ENCODE measurements at regions not wholly inside any gene's neighbourhood (a gene's known extent, or its start where the extent isn't known, plus 50 kb on each side); places are given as distances from the start of the nearest gene placed in this dataset.

GRCh38 chr2:162926501-162926900 is 87.9 kb upstream of the KCNH7 start:
- no peak for TF ChIP-seq CTCF (IDR thresholded peaks at IDR 0.05; ENCODE audit: unreplicated experiment in 3 of 3)
- H3K36me3 Mint-ChIP-seq (ENCODE audit: low read depth): no peaks in the 10 kb centered on the region
- H3K27me3 Mint-ChIP-seq (ENCODE audit: low read depth): no peaks in the 10 kb centered on the region
- no peak overlapping the region for H3K4me3 Mint-ChIP-seq
- H3K4me1 Mint-ChIP-seq: no peaks in the 10 kb centered on the region
- H3K27ac Mint-ChIP-seq: no peak overlapping the region
- no peaks in the 10 kb centered on the region for H3K9me3 Mint-ChIP-seq

- Mint-ChIP-seq H3K27me3 (ENCODE audit: low read depth) (no peaks in the 10 kb centered on the region), H3K4me1 (no peaks in the 10 kb centered on the region), H3K27ac (no peak overlapping the region), H3K36me3 (ENCODE audit: low read depth) (no peaks in the 10 kb centered on the region), H3K9me3 (no peaks in the 10 kb centered on the region), H3K4me3 (no peak overlapping the region)
- TF ChIP-seq CTCF (IDR thresholded peaks at IDR 0.05; ENCODE audit: unreplicated experiment in 3 of 3): no peak
Observed at GRCh38 chr2:162925595-162925994, 87.0 kb upstream of the KCNH7 start.

- Mint-ChIP-seq H3K4me1 (no peaks in the 10 kb centered on the region), H3K27me3 (ENCODE audit: low read depth) (no peaks in the 10 kb centered on the region), H3K27ac (no peak overlapping the region)
Observed at GRCh38 chr2:162919111-162919510, 80.5 kb upstream of the KCNH7 start.

GRCh38 chr2:162917626-162918025 is 79.1 kb upstream of the KCNH7 start:
- Mint-ChIP-seq H3K9me3 (no peaks in the 10 kb centered on the region), H3K27ac (no peak overlapping the region), H3K4me3 (no peak overlapping the region), H3K4me1 (no peaks in the 10 kb centered on the region), H3K27me3 (ENCODE audit: low read depth) (no peaks in the 10 kb centered on the region), H3K36me3 (ENCODE audit: low read depth) (no peaks in the 10 kb centered on the region)
- TF ChIP-seq CTCF (IDR thresholded peaks at IDR 0.05; ENCODE audit: unreplicated experiment in 3 of 3): no peak

More at GRCh38 chr2:162919111-162919510, 80.5 kb upstream of the KCNH7 start:
- no peak overlapping the region for H3K4me3 Mint-ChIP-seq
- no peaks in the 10 kb centered on the region for H3K36me3 Mint-ChIP-seq (ENCODE audit: low read depth)
- TF ChIP-seq CTCF (IDR thresholded peaks at IDR 0.05; ENCODE audit: unreplicated experiment in 3 of 3): no peak
- H3K9me3 Mint-ChIP-seq: no peaks in the 10 kb centered on the region

- Mint-ChIP-seq H3K4me3 (no peak overlapping the region), H3K9me3 (no peaks in the 10 kb centered on the region), H3K27me3 (ENCODE audit: low read depth) (no peaks in the 10 kb centered on the region), H3K36me3 (ENCODE audit: low read depth) (no peaks in the 10 kb centered on the region), H3K27ac (no peak overlapping the region), H3K4me1 (no peaks in the 10 kb centered on the region)
- no peak for TF ChIP-seq CTCF (IDR thresholded peaks at IDR 0.05; ENCODE audit: unreplicated experiment in 3 of 3)
Observed at GRCh38 chr2:162916286-162916801, 77.8 kb upstream of the KCNH7 start.

- no peak for TF ChIP-seq CTCF (IDR thresholded peaks at IDR 0.05; ENCODE audit: unreplicated experiment in 3 of 3)
- no peak overlapping the region for H3K4me3 Mint-ChIP-seq
- no peaks in the 10 kb centered on the region for H3K4me1 Mint-ChIP-seq
- H3K36me3 Mint-ChIP-seq (ENCODE audit: low read depth): no peaks in the 10 kb centered on the region
- no peaks in the 10 kb centered on the region for H3K27me3 Mint-ChIP-seq (ENCODE audit: low read depth)
- no peaks in the 10 kb centered on the region for H3K9me3 Mint-ChIP-seq
- no peak overlapping the region for H3K27ac Mint-ChIP-seq
Observed at GRCh38 chr2:162915858-162916257, 77.3 kb upstream of the KCNH7 start.

Measured in nephron (organoid).